ENCODE measurements at regions not wholly inside any gene's neighbourhood (a gene's known extent, or its start where the extent isn't known, plus 50 kb on each side); places are given as distances from the start of the nearest gene placed in this dataset.
A peak's percentile ranks its signal among the peaks of the same experiment; 100 is the strongest.
"Not testable (repeated sequence)": the region's sequence is repeated elsewhere in the genome, so short reads cannot be mapped to it uniquely, and the experiment has no call there.

- Histone ChIP-seq H3K4me3 (ENCODE audit: low read length) (no peak overlapping the region), H3K9me3 (ENCODE audit: control insufficient read depth, insufficient read depth, low read length) (no peaks in the 10 kb centered on the region), H3K4me1 (ENCODE audit: control insufficient read depth, insufficient read depth, low read length) (no peaks in the 10 kb centered on the region), H3K27ac (ENCODE audit: low read length) (no peak overlapping the region), H3K36me3 (ENCODE audit: control insufficient read depth, insufficient read depth, low read length) (no peaks in the 10 kb centered on the region), H3K27me3 (ENCODE audit: control insufficient read depth, insufficient read depth, low read length) (no peaks in the 10 kb centered on the region)
- WGBS (ENCODE audit: insufficient coverage, insufficient read length) = no CpG with 5 or more reads among the region's 1 CpG
- no peak for DNase-seq (ENCODE audit: low read depth, low spot score)
These were observed 437.7 kb upstream of the ADGRB3 start for GRCh38 chr6:68197356-68197755.

GRCh38 chr6:68196645-68197044, 438.4 kb upstream of the ADGRB3 start:
- Histone ChIP-seq H3K9me3 (ENCODE audit: control insufficient read depth, insufficient read depth, low read length) (no peaks in the 10 kb centered on the region), H3K4me1 (ENCODE audit: control insufficient read depth, insufficient read depth, low read length) (no peaks in the 10 kb centered on the region), H3K27me3 (ENCODE audit: control insufficient read depth, insufficient read depth, low read length) (no peaks in the 10 kb centered on the region), H3K4me3 (ENCODE audit: low read length) (no peak overlapping the region), H3K36me3 (ENCODE audit: control insufficient read depth, insufficient read depth, low read length) (no peaks in the 10 kb centered on the region), H3K27ac (ENCODE audit: low read length) (no peak overlapping the region)
- no CpG with 5 or more reads among the region's 3 CpGs for WGBS (ENCODE audit: insufficient coverage, insufficient read length)
- DNase-seq (ENCODE audit: low read depth, low spot score) = peak; percentile 35

- H3K36me3 ChIP-seq (ENCODE audit: control insufficient read depth, insufficient read depth, low read length); H3K27me3 ChIP-seq (ENCODE audit: control insufficient read depth, insufficient read depth, low read length); H3K4me3 ChIP-seq (ENCODE audit: low read length); H3K27ac ChIP-seq (ENCODE audit: low read length); H3K9me3 ChIP-seq (ENCODE audit: control insufficient read depth, insufficient read depth, low read length); DNase-seq (ENCODE audit: low read depth, low spot score); H3K4me1 ChIP-seq (ENCODE audit: control insufficient read depth, insufficient read depth, low read length): not testable (repeated sequence)
- WGBS (ENCODE audit: insufficient coverage, insufficient read length) = no CpG with 5 or more reads among the region's 2 CpGs
These were observed 439.3 kb upstream of the ADGRB3 start for GRCh38 chr6:68195753-68196152.

- H3K27ac ChIP-seq (ENCODE audit: low read length) = no peak overlapping the region
- H3K27me3 ChIP-seq (ENCODE audit: control insufficient read depth, insufficient read depth, low read length) = no peaks in the 10 kb centered on the region
- no peak overlapping the region for H3K4me3 ChIP-seq (ENCODE audit: low read length)
- DNase-seq (ENCODE audit: low read depth, low spot score) = no peak
- no peaks in the 10 kb centered on the region for H3K9me3 ChIP-seq (ENCODE audit: control insufficient read depth, insufficient read depth, low read length)
- no peaks in the 10 kb centered on the region for H3K36me3 ChIP-seq (ENCODE audit: control insufficient read depth, insufficient read depth, low read length)
- H3K4me1 ChIP-seq (ENCODE audit: control insufficient read depth, insufficient read depth, low read length) = no peaks in the 10 kb centered on the region
- WGBS (ENCODE audit: insufficient coverage, insufficient read length) = no CpG with 5 or more reads among the region's 7 CpGs
These were observed 440.1 kb upstream of the ADGRB3 start for GRCh38 chr6:68194846-68195478.

GRCh38 chr6:68192988-68193387, 442.1 kb upstream of the ADGRB3 start:
- Histone ChIP-seq H3K9me3 (ENCODE audit: control insufficient read depth, insufficient read depth, low read length) (no peaks in the 10 kb centered on the region), H3K27me3 (ENCODE audit: control insufficient read depth, insufficient read depth, low read length) (no peaks in the 10 kb centered on the region)
- WGBS (ENCODE audit: insufficient coverage, insufficient read length) = no CpG with 5 or more reads among the region's 1 CpG

GRCh38 chr6:68189217-68189815, 445.8 kb upstream of the ADGRB3 start:
- H3K27me3 ChIP-seq (ENCODE audit: control insufficient read depth, insufficient read depth, low read length) = no peaks in the 10 kb centered on the region
- WGBS (ENCODE audit: insufficient coverage, insufficient read length) = no CpG with 5 or more reads among the region's 3 CpGs
- DNase-seq (ENCODE audit: low read depth, low spot score) = no peak

More at GRCh38 chr6:68192988-68193387, 442.1 kb upstream of the ADGRB3 start:
- Histone ChIP-seq H3K36me3 (ENCODE audit: control insufficient read depth, insufficient read depth, low read length) (no peaks in the 10 kb centered on the region), H3K27ac (ENCODE audit: low read length) (no peak overlapping the region), H3K4me3 (ENCODE audit: low read length) (no peak overlapping the region), H3K4me1 (ENCODE audit: control insufficient read depth, insufficient read depth, low read length) (no peaks in the 10 kb centered on the region)
- no peak for DNase-seq (ENCODE audit: low read depth, low spot score)

GRCh38 chr6:68186870-68187269, 448.2 kb upstream of the ADGRB3 start:
- Histone ChIP-seq H3K27me3 (ENCODE audit: control insufficient read depth, insufficient read depth, low read length) (peaks cover 5% of the 10 kb centered on the region), H3K4me3 (ENCODE audit: low read length) (no peak overlapping the region), H3K36me3 (ENCODE audit: control insufficient read depth, insufficient read depth, low read length) (no peaks in the 10 kb centered on the region), H3K27ac (ENCODE audit: low read length) (no peak overlapping the region), H3K4me1 (ENCODE audit: control insufficient read depth, insufficient read depth, low read length) (0 out of 2 replicates have a peak, but pooled peaks cover 1% of the 10 kb centered on the region), H3K9me3 (ENCODE audit: control insufficient read depth, insufficient read depth, low read length) (no peaks in the 10 kb centered on the region)
- no peak for DNase-seq (ENCODE audit: low read depth, low spot score)
- no CpG with 5 or more reads among the region's 2 CpGs for WGBS (ENCODE audit: insufficient coverage, insufficient read length)

More at GRCh38 chr6:68189217-68189815, 445.8 kb upstream of the ADGRB3 start:
- no peaks in the 10 kb centered on the region for H3K36me3 ChIP-seq (ENCODE audit: control insufficient read depth, insufficient read depth, low read length)
- H3K27ac ChIP-seq (ENCODE audit: low read length) = no peak overlapping the region
- H3K9me3 ChIP-seq (ENCODE audit: control insufficient read depth, insufficient read depth, low read length) = no peaks in the 10 kb centered on the region
- no peak overlapping the region for H3K4me3 ChIP-seq (ENCODE audit: low read length)
- 0 out of 2 replicates have a peak, but pooled peaks cover 1% of the 10 kb centered on the region for H3K4me1 ChIP-seq (ENCODE audit: control insufficient read depth, insufficient read depth, low read length)

GRCh38 chr6:68182386-68182785, 452.7 kb upstream of the ADGRB3 start:
- no CpG with 5 or more reads among the region's 3 CpGs for WGBS (ENCODE audit: insufficient coverage, insufficient read length)
- no peak overlapping the region for H3K4me3 ChIP-seq (ENCODE audit: low read length)

GRCh38 chr6:68181027-68181426, 454.1 kb upstream of the ADGRB3 start:
- DNase-seq (ENCODE audit: low read depth, low spot score) = peak; percentile 2
- WGBS (ENCODE audit: insufficient coverage, insufficient read length) = no CpG with 5 or more reads among the region's 3 CpGs
- H3K27me3 ChIP-seq (ENCODE audit: control insufficient read depth, insufficient read depth, low read length) = peaks cover 25% of the 10 kb centered on the region
- H3K4me1 ChIP-seq (ENCODE audit: control insufficient read depth, insufficient read depth, low read length); H3K36me3 ChIP-seq (ENCODE audit: control insufficient read depth, insufficient read depth, low read length); H3K4me3 ChIP-seq (ENCODE audit: low read length); H3K27ac ChIP-seq (ENCODE audit: low read length); H3K9me3 ChIP-seq (ENCODE audit: control insufficient read depth, insufficient read depth, low read length): not testable (repeated sequence)

More at GRCh38 chr6:68182386-68182785, 452.7 kb upstream of the ADGRB3 start:
- Histone ChIP-seq H3K9me3 (ENCODE audit: control insufficient read depth, insufficient read depth, low read length) (no peaks in the 10 kb centered on the region), H3K27me3 (ENCODE audit: control insufficient read depth, insufficient read depth, low read length) (peaks cover 25% of the 10 kb centered on the region), H3K27ac (ENCODE audit: low read length) (no peak overlapping the region), H3K4me1 (ENCODE audit: control insufficient read depth, insufficient read depth, low read length) (0 out of 2 replicates have a peak, but pooled peaks cover 1% of the 10 kb centered on the region), H3K36me3 (ENCODE audit: control insufficient read depth, insufficient read depth, low read length) (no peaks in the 10 kb centered on the region)
- no peak for DNase-seq (ENCODE audit: low read depth, low spot score)

- DNase-seq (ENCODE audit: low read depth, low spot score) = no peak
- H3K36me3 ChIP-seq (ENCODE audit: control insufficient read depth, insufficient read depth, low read length) = no peaks in the 10 kb centered on the region
- H3K4me1 ChIP-seq (ENCODE audit: control insufficient read depth, insufficient read depth, low read length) = no peaks in the 10 kb centered on the region
- no peak overlapping the region for H3K27ac ChIP-seq (ENCODE audit: low read length)
- H3K27me3 ChIP-seq (ENCODE audit: control insufficient read depth, insufficient read depth, low read length) = peaks cover 4% of the 10 kb centered on the region
- H3K4me3 ChIP-seq (ENCODE audit: low read length) = no peak overlapping the region
- no peaks in the 10 kb centered on the region for H3K9me3 ChIP-seq (ENCODE audit: control insufficient read depth, insufficient read depth, low read length)
- no CpG with 5 or more reads among the region's 2 CpGs for WGBS (ENCODE audit: insufficient coverage, insufficient read length)
These were observed 461.5 kb upstream of the ADGRB3 start for GRCh38 chr6:68173616-68174015.

GRCh38 chr6:68169922-68170321, 465.2 kb upstream of the ADGRB3 start:
- Histone ChIP-seq H3K36me3 (ENCODE audit: control insufficient read depth, insufficient read depth, low read length) (no peaks in the 10 kb centered on the region), H3K27me3 (ENCODE audit: control insufficient read depth, insufficient read depth, low read length) (no peaks in the 10 kb centered on the region), H3K4me3 (ENCODE audit: low read length) (no peak overlapping the region), H3K4me1 (ENCODE audit: control insufficient read depth, insufficient read depth, low read length) (no peaks in the 10 kb centered on the region), H3K27ac (ENCODE audit: low read length) (no peak overlapping the region), H3K9me3 (ENCODE audit: control insufficient read depth, insufficient read depth, low read length) (no peaks in the 10 kb centered on the region)
- DNase-seq (ENCODE audit: low read depth, low spot score) = no peak
- WGBS (ENCODE audit: insufficient coverage, insufficient read length) = no CpG with 5 or more reads among the region's 1 CpG

Data from iPS DF 6.9 (cell line).